Natural killer cell (primary cell): ENCODE measurements at regions not wholly inside any gene's neighbourhood (a gene's known extent, or its start where the extent isn't known, plus 50 kb on each side); places are given as distances from the start of the nearest gene placed in this dataset.

Experiments used
- ATAC-seq, 3 donors: fragments of 150-1000 bp in 2 of 3; fragments of 200-7000 bp in 1 of 3; cut with Tn5 transposase; 1 replicate in 1 of 3; 2 replicates in 2 of 3; pipeline ENCODE4 v1.10.0; 2021; ENCODE audit warnings: mild to moderate bottlenecking in 2 of 3, moderate library complexity in 2 of 3
- DNase-seq, 2 donors: peaks; one replicate each; pipeline versions ENCODE4 v3.0.0 to v3.0.0-alpha.2; 2013 to 2021; ENCODE audit warnings: mixed read lengths in 1 of 2
- H3K27ac ChIP-seq: one replicate; pipeline ENCODE4 v1.5.1; 2013; ENCODE audit warnings: mild to moderate bottlenecking, low read length
- H3K27me3 ChIP-seq: one replicate; pipeline ENCODE4 v1.6.1; 2013; ENCODE audit warnings: low read length; ENCODE audit not compliant: control insufficient read depth, insufficient read depth
- H3K36me3 ChIP-seq: one replicate; pipeline ENCODE4 v1.6.1; 2013; ENCODE audit warnings: low read length; ENCODE audit not compliant: control insufficient read depth, insufficient read depth
- H3K4me1 ChIP-seq: one replicate; pipeline ENCODE4 v1.6.1; 2013; ENCODE audit warnings: low read length; ENCODE audit not compliant: control insufficient read depth, insufficient read depth
- H3K4me3 ChIP-seq: one replicate; pipeline ENCODE4 v1.5.1; 2013; ENCODE audit warnings: low read length
- H3K9me3 ChIP-seq: one replicate; pipeline ENCODE4 v1.6.1; 2013; ENCODE audit warnings: low read length; ENCODE audit not compliant: control insufficient read depth, insufficient read depth
- H3K27ac Mint-ChIP-seq, 2 donors: one replicate each; pipeline ENCODE4 v1.8.0; 2022; ENCODE audit warnings: mild to moderate bottlenecking in 2 of 2, mixed read lengths in 2 of 2, moderate library complexity in 1 of 2
- H3K27me3 Mint-ChIP-seq, 2 donors: one replicate each; pipeline ENCODE4 v1.8.0; 2022; ENCODE audit warnings: low read depth in 2 of 2, mixed read lengths in 2 of 2
- H3K36me3 Mint-ChIP-seq: one replicate; pipeline ENCODE4 v1.8.0; 2022; ENCODE audit warnings: mixed read lengths
- H3K4me1 Mint-ChIP-seq, 2 donors: one replicate each; pipeline ENCODE4 v1.8.0; 2022; ENCODE audit warnings: mixed read lengths in 2 of 2
- H3K4me3 Mint-ChIP-seq: one replicate; pipeline ENCODE4 v1.8.0; 2022; ENCODE audit warnings: mild to moderate bottlenecking, moderate library complexity, mixed read lengths
- H3K9me3 Mint-ChIP-seq, 2 donors: one replicate each; pipeline ENCODE4 v1.8.0; 2022; ENCODE audit warnings: mixed read lengths in 2 of 2
- CTCF ChIP-seq: fragments of 200-600 bp; IDR thresholded peaks from one replicate; pipeline ENCODE4 v1.8.0; 2022; ENCODE audit warnings: antibody characterized with exemption
- WGBS: methylation state at CpG from one replicate; pipeline ENCODE4 v1.1.7; 2013; ENCODE audit warnings: missing lambda C conversion rate; ENCODE audit not compliant: insufficient coverage; 5-methylcytosine and 5-hydroxymethylcytosine counted together
- intact Hi-C: fragments of 100-400 bp; cut with micrococcal nuclease; formaldehyde crosslinking; loops from one replicate; pipeline ENCODE4 v1.14.2; 2022

DNA sequence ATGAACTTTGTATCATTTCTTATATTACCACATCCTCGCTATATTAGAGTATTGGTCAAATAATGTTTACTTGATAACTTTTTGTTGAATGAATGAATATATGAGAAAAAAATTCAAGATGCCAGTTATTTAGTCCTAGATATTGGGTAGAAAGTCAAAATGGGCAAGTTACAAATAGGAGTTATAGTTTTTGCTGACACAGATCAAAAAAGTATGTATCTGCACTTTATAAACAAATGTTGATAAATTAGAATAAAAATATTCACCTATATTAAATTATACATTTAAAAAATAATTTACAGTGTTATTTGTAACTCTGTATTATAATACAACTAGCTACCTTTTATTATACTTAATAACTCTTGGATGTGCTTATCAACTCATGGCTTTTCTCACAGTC, 57.8 kb upstream of the NDST4 start:
- Mint-ChIP-seq H3K36me3 (peaks cover 6% of the 10 kb centered on the region), H3K27me3 (no peaks in the 10 kb centered on the region), H3K4me3 (no peak overlapping the region), H3K27ac (no peak overlapping the region), H3K9me3 (peaks cover 2 to 16% of the 10 kb centered on the region in 2 donors), H3K4me1 (no peaks in the 10 kb centered on the region)
- TF ChIP-seq CTCF = no peak
- Histone ChIP-seq H3K9me3 (no peaks in the 10 kb centered on the region), H3K4me1 (no peaks in the 10 kb centered on the region), H3K27me3 (no peaks in the 10 kb centered on the region), H3K27ac (no peak overlapping the region), H3K36me3 (no peaks in the 10 kb centered on the region), H3K4me3 (no peak overlapping the region)
- DNase-seq = no peak
- intact Hi-C loops = no loop called here
- no CpG with 5 or more reads among the region's 1 CpG for WGBS
- ATAC-seq = no peak

DNA sequence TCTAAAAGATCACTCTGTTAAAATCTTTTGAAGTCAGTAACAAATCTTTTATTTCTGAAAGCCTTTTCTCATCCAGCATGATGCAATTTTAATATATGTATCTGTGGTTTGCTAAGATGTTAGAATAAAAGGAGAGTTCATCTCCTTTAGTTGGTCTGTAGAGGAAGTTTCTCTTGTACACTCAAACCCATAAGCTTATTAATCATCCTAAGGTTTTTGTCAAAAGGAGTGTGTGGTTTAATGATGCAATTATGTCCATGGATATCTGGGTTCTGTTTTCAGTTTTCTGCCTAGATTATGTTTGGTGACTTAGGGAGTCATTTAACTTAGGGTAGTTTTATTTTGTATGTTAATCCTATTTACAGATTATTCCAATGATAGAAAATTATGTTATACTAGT, 52.1 kb upstream of the NDST4 start:
- H3K4me1 ChIP-seq = no peaks in the 10 kb centered on the region
- ATAC-seq (no peak), DNase-seq (no peak)
- H3K27me3 Mint-ChIP-seq = no peaks in the 10 kb centered on the region
- peaks cover 6% of the 10 kb centered on the region for H3K36me3 Mint-ChIP-seq
- H3K4me3 Mint-ChIP-seq = no peak overlapping the region
- intact Hi-C loops = no loop called here
- no peaks in the 10 kb centered on the region for H3K9me3 ChIP-seq
- no peaks in the 10 kb centered on the region for H3K36me3 ChIP-seq
- TF ChIP-seq CTCF = no peak
- H3K4me3 ChIP-seq = no peak overlapping the region
- H3K27ac Mint-ChIP-seq = no peak overlapping the region
- H3K4me1 Mint-ChIP-seq = no peaks in the 10 kb centered on the region
- H3K27ac ChIP-seq = no peak overlapping the region
- H3K9me3 Mint-ChIP-seq = peaks cover 3 to 9% of the 10 kb centered on the region in 2 donors
- no peaks in the 10 kb centered on the region for H3K27me3 ChIP-seq
